Stimulated activated naive CD8-positive, alpha-beta T cell treated with anti-CD3 and anti-CD28 coated beads, Interleukin-15, amount 100 ng/mL, for 72 hours (primary cell): ENCODE measurements at regions not wholly inside any gene's neighbourhood (a gene's known extent, or its start where the extent isn't known, plus 50 kb on each side); places are given as distances from the start of the nearest gene placed in this dataset.
"Not testable (repeated sequence)": the region's sequence is repeated elsewhere in the genome, so short reads cannot be mapped to it uniquely, and the experiment has no call there.

ENCODE experiments used
- ATAC-seq: fragments of 150-1000 bp; cut with Tn5 transposase; 2 replicates; pipeline ENCODE4 v1.10.0; 2021; ENCODE audit warnings: mild to moderate bottlenecking, moderate library complexity
- DNase-seq, 2 donors: peaks; one replicate each; pipeline ENCODE4 v3.0.0; 2021 to 2022
- H3K27ac Mint-ChIP-seq, 2 donors: one replicate each; pipeline ENCODE4 v1.8.0; 2022; ENCODE audit warnings: mild to moderate bottlenecking in 2 of 2, mixed read lengths in 2 of 2, moderate library complexity in 2 of 2
- H3K27me3 Mint-ChIP-seq: one replicate; pipeline ENCODE4 v1.8.0; 2022; ENCODE audit warnings: mixed read lengths
- H3K4me1 Mint-ChIP-seq: one replicate; pipeline ENCODE4 v1.8.0; 2022; ENCODE audit warnings: mild to moderate bottlenecking, mixed read lengths
- H3K4me3 Mint-ChIP-seq, 2 donors: one replicate each; pipeline ENCODE4 v1.8.0; 2022; ENCODE audit warnings: mild to moderate bottlenecking in 2 of 2, mixed read lengths in 2 of 2, moderate library complexity in 1 of 2
- H3K9me3 Mint-ChIP-seq, 2 donors: one replicate each; pipeline ENCODE4 v1.8.0; 2022; ENCODE audit warnings: mixed read lengths in 2 of 2

DNA sequence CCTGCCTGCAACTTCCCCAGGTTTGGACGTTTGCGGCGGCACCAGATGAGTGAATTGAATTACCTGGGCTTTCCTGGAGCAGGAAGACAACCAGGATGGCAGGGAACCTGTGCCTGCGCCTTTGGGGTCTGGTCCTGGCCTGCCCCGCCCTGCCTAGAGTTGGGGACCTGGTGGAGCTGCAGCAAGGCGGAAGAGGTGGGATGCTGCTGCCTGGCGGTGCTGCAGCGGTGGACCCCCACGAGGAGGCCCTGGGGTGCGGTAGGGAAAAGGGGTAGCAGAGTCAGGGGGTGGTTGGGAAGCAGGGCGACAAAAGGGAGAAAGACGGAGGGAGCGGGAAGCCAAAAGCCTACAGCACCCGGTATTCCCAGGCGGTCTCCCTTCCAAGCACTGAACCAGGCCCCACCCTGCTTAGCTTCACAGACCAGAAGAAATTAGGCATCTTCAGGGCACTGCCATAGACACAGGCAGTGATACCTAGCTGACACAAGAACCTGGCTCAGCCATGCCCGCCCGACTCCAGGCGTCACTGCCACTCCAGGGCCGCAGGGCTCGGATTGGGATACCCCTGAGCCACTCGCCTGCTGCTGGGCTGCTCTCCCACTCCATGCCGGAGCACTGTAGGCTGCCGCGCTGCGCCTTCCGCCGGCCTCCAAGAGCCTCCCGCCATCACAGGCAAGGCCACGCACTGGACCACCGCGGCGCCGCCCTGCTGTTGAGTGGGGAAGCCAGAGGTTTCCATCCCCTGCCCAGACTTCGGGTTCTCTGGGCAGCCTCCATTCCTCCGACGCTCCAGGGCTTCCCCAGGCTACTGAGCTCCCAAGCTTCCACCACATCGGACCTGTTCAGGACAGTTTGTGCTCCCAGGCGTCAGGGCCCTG lies 155.2 kb upstream of the ALG10B start:
- no peaks in the 10 kb centered on the region for H3K27me3 Mint-ChIP-seq
- H3K4me3 Mint-ChIP-seq = no peak overlapping the region
- ATAC-seq = peak; percentile 13
- no peak for DNase-seq
- peaks cover 8 to 16% of the 10 kb centered on the region in 2 donors for H3K9me3 Mint-ChIP-seq
- H3K27ac Mint-ChIP-seq = no peak overlapping the region
- no peaks in the 10 kb centered on the region for H3K4me1 Mint-ChIP-seq

DNA sequence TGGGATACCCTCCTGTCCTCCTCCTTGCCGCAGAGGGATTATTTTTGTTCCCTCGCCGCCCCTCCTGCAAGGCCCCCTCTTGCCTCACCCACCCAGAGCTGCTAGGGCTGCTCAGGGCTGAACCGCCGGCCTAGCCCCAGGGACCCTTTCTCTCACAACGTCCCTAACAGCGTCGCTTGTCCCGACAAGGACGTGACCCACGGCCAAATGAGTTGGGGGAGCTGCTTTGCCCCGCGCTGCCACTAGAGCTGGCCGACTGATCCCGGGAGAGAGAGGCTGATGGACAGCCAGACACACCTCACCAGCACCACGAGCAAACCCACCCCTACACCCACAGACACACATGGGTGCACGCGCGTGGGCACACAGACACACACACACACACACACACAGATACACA lies 154.6 kb upstream of the ALG10B start:
- no peak overlapping the region for H3K27ac Mint-ChIP-seq
- no peaks in the 10 kb centered on the region for H3K4me1 Mint-ChIP-seq
- H3K4me3 Mint-ChIP-seq = no peak overlapping the region
- no peaks in the 10 kb centered on the region for H3K27me3 Mint-ChIP-seq
- ATAC-seq (peak; percentile 9), DNase-seq (no peak)
- H3K9me3 Mint-ChIP-seq = peaks cover 8 to 16% of the 10 kb centered on the region in 2 donors

DNA sequence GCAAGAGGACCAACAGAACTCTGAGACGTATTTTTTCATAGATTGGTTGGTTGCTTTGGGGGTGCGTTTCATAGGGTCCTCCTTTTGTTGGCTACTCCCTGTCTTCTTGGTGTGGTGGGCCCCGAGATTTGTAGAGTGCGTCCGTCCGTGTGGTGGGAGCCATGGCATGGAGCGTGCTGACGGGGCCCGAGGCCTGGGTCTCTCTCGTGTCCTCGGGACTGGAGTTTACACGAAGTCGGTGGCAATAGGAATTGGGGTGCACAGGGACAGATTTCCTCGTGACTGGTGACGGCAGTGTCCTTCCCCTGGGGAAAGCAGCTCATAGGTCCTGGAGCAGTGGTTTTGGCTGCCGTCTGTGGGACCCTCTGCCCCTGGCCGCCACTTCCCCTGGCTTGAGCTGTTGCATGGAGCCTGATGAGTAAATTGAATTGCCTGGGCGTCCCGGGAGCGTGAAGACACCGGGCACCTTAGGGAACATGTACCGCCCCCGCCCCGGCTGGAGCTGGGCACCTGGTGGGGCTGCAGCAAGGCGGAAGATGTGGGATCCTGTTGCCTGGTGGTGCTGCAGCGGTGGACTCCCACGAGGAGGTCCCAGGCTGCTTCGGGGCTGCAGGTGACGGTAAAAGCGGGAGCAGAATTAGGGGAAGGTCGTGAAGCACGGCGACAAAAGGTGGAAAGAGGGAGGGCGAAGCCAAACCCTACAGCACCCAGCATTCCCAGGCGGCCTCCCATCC lies 153.7 kb upstream of the ALG10B start:
- Mint-ChIP-seq H3K27me3 (no peaks in the 10 kb centered on the region), H3K27ac (no peak overlapping the region), H3K4me1 (no peaks in the 10 kb centered on the region), H3K9me3 (peaks cover 8 to 16% of the 10 kb centered on the region in 2 donors), H3K4me3 (no peak overlapping the region)
- ATAC-seq = no peak
- no peak for DNase-seq

DNA sequence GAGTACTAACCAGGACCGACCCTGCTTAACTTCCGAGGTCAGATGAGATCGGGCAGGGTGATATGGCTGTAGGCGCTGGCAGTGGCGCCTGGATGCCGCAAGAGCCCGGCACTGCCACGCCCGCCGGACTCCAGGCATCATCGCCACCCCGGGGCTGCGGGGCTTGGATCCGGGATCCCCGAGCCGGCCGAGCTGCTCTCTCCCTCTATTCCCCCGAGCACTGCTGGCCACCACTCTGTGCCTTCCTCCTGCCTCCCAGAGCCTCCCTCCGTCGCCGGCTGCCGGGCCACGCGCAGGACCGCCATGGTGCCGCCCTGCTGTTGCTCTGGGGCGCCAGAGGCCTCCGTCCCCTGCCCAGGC lies 153.2 kb upstream of the ALG10B start:
- Mint-ChIP-seq H3K4me3 (no peak overlapping the region), H3K9me3 (peaks cover 8 to 16% of the 10 kb centered on the region in 2 donors), H3K4me1 (no peaks in the 10 kb centered on the region), H3K27me3 (no peaks in the 10 kb centered on the region), H3K27ac (no peak overlapping the region)
- ATAC-seq (no peak), DNase-seq (no peak)

DNA sequence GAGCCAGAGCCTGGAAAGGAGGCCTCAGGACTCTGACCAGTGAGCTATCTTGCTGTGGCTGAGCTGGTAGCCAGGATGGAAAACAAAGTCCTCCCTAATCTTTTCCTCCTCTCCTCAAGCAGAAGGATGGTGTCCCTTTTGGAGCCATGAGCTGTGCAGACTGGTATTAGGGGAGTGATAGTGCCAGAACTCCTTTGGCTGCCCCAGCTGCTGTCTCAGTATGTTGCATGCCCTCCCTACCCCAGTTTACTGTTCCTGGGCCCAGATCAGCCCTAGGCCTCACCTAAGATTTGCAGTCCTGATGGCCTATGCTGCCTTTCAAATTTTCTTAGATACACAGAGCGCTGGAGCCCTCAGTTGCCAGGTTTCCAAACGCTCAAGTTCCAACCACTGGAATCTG lies 150.3 kb upstream of the ALG10B start:
- ATAC-seq (no peak), DNase-seq (no peak)
- Mint-ChIP-seq H3K4me1 (no peaks in the 10 kb centered on the region), H3K27ac (no peak overlapping the region), H3K9me3 (peaks cover 8 to 16% of the 10 kb centered on the region in 2 donors), H3K4me3 (no peak overlapping the region), H3K27me3 (no peaks in the 10 kb centered on the region)

DNA sequence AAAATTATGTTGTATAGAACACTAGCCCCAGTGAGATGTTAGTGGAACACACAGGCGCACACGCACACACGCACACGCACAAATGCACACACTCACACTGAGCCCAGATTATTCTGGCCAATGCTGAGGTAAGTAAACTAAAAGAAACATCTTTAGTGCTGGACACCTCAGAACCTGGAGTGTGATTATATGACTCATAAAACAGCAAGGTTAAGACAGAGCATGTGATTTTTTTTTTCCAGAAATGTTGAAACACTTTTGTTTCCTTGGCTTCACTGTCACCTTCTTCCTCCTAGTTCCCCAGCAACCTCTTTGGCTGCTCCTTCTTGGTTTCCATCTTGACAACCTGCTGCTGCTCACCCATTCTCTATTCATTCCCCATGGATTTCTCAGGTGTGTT lies 141.0 kb upstream of the ALG10B start:
- H3K27ac Mint-ChIP-seq = no peak overlapping the region
- ATAC-seq (no peak), DNase-seq (no peak)
- peaks cover 0 to 5% of the 10 kb centered on the region in 2 donors for H3K9me3 Mint-ChIP-seq
- no peak overlapping the region for H3K4me3 Mint-ChIP-seq
- peaks cover 8% of the 10 kb centered on the region for H3K27me3 Mint-ChIP-seq
- H3K4me1 Mint-ChIP-seq = no peaks in the 10 kb centered on the region

DNA sequence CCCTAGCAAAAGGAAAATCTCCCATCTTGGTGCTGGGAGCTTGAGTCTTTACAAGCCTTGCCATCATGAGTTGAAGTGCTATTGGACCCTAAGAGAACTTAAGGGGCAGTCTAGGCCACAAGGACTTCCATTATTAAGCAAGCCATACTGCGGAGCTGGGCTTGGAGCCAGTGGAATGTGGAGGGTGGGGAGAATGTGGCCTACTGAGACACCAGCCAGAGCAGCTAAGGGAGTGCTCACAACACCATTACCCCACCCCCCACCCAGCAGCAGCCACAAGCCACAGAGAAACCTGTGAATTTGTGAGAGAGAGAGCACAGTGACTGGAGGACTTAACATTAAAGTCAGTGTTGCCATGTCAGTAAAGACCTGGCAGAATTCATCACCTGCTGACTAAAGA lies 133.0 kb upstream of the ALG10B start:
- not testable (repeated sequence) for H3K4me3 Mint-ChIP-seq, H3K27ac Mint-ChIP-seq, H3K4me1 Mint-ChIP-seq, DNase-seq, ATAC-seq, H3K27me3 Mint-ChIP-seq
- H3K9me3 Mint-ChIP-seq = peaks cover 15 to 19% of the 10 kb centered on the region in 2 donors

DNA sequence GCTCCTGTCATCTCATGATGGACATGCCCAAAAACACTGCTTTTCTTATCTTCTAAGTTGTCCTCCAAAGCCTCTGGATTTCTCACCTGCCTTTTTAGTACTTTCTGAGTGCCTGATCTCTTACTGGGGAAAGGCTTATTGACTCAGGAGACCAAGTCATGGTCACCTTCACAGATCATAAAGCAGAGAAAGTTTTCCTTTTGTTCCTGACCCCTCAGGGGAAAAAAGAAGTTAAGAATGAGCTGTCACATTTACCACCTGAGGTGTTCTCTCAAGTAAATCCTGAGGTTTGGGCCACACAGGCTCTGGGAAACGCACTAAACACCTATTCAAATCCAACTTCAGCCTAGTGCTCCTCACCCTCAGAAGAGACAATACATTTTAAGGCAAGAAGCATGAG lies 119.3 kb upstream of the ALG10B start:
- not testable (repeated sequence) for H3K27ac Mint-ChIP-seq, ATAC-seq, H3K4me1 Mint-ChIP-seq, H3K4me3 Mint-ChIP-seq, H3K9me3 Mint-ChIP-seq, DNase-seq, H3K27me3 Mint-ChIP-seq

DNA sequence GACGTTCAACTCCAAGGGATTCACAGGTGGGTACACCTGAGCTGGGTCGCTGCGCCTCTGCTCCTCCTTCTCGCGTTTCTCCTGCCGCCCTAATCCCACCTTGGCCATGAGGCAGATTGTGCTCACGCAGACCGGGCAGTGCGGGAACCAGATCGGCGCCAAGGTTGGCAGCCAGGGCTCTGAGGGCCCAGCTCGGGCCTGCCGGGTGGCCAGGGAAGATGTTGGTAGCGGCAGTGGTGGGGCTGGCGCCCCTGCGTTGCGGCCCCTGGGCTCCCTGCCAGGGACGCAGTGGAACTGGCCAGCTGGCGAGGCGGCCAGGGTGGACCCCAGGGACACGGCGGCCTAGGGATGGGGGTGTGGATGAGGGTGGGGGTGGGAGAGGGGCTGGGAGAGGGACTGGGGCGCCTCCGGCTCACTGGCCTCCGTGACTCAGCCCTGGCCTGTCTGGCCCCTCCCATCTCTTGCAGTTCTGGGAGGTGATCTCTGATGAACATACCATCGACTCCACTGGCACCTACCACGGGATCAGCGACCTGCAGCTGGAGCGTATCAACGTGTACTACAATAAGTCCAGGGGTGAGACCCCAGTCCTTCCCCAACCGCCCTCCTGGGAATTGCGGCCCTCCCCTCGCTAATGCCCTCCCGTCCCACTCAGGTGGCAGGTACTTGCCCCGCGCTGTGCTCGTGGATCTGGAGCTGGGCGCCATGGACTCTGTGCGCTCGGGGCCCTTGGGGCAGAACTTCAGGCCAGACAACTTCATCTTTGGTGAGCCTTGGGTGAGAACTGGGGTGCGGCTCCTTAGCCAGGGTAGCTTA lies 114.9 kb upstream of the ALG10B start:
- ATAC-seq (peak; percentile 60), DNase-seq (no peak)
- no peak overlapping the region for H3K27ac Mint-ChIP-seq
- no peaks in the 10 kb centered on the region for H3K9me3 Mint-ChIP-seq
- no peak overlapping the region for H3K4me3 Mint-ChIP-seq
- H3K4me1 Mint-ChIP-seq = no peaks in the 10 kb centered on the region
- no peaks in the 10 kb centered on the region for H3K27me3 Mint-ChIP-seq

DNA sequence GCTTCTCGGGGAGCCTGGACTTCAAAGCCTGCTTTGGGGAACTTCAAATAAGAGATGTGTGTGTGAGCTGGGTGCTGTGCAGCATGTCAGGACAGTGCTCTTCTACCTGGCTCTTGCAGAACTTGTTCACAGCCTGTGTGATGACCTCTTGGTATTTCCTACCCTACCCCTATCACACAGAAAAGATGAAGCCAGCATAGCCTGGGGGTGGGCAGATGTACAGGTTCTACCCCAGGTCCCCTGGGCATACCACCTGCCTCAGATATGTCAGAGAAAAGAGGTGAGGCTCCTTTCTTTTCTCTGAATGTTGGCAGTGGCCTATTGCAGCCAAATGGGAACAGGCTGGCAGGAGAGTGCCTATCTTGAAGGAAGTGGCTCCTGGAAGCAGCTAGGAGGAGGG lies 111.7 kb upstream of the ALG10B start:
- Mint-ChIP-seq H3K27me3 (no peaks in the 10 kb centered on the region), H3K27ac (no peak overlapping the region)
- DNase-seq = no peak

DNA sequence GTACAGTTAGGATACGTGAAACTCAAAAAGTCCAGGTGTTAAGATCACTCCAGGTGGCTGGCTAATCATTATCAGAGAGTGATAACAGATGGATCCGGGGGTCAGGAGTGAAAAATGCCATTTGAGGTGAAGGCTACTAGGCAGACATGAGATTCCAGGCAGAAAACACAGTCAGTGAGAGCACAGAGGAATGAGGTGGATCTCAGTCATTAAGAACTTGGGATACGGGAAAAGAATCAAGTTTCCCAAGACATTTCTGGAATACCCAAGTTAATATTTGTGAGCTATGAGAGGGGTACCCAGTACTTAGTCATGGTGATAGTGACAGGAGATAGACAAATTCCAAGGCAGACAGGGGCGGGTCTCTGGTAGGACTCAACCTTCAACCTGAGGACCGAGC lies 94.6 kb upstream of the ALG10B start:
- Mint-ChIP-seq H3K4me1 (no peaks in the 10 kb centered on the region), H3K4me3 (no peak overlapping the region), H3K9me3 (no peaks in the 10 kb centered on the region), H3K27ac (no peak overlapping the region), H3K27me3 (no peaks in the 10 kb centered on the region)
- DNase-seq (no peak), ATAC-seq (no peak)

More for the DNA sequence above, 111.7 kb upstream of the ALG10B start:
- H3K4me3 Mint-ChIP-seq = no peak overlapping the region
- no peaks in the 10 kb centered on the region for H3K4me1 Mint-ChIP-seq
- peaks cover 7 to 8% of the 10 kb centered on the region in 2 donors for H3K9me3 Mint-ChIP-seq
- peak; percentile 26 for ATAC-seq

DNA sequence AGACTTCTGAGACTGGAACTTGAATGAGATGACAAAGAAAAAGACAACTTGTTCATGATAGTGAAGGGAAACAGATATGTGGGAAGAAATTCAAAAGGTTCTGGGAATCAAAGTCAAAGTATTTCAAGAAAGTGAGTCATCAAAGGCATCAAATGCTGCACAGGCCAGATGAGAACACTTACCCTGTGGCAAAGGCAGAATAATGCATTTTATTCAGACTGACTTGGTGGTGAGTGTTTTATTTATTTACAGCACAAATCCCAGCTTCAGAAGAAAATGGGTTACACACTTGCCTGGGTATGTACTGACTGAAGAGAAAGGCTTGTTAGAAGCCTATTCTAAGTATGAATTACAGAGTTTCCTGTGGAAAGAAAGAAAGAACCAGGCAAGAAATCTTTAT lies 78.2 kb upstream of the ALG10B start:
- ATAC-seq, DNase-seq, H3K27me3 Mint-ChIP-seq, H3K4me1 Mint-ChIP-seq, H3K27ac Mint-ChIP-seq, H3K4me3 Mint-ChIP-seq: not testable (repeated sequence)
- peaks cover 11 to 13% of the 10 kb centered on the region in 2 donors for H3K9me3 Mint-ChIP-seq

DNA sequence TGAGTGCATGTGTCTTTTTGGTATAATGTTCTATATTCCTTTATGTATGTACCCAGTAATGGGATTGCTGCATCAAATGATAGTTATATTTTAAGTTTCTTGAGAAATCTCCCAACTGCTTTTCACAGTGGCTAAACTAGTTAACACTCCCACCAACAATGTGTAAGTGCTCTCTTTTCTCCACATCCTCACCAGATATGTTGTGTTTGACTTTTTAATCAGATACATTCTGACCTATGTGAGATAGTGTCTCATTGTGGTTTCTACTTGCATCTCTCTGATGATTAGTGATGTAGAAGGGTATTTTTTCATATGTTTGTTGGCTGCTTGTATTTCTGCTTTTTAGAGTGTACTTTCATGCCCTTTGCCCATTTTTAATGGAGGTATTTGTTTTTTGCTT lies 62.8 kb upstream of the ALG10B start:
- peaks cover 9 to 11% of the 10 kb centered on the region in 2 donors for H3K9me3 Mint-ChIP-seq
- ATAC-seq = no peak
- H3K27ac Mint-ChIP-seq = no peak overlapping the region
- DNase-seq = no peak
- H3K4me1 Mint-ChIP-seq = no peaks in the 10 kb centered on the region
- no peak overlapping the region for H3K4me3 Mint-ChIP-seq
- no peaks in the 10 kb centered on the region for H3K27me3 Mint-ChIP-seq

DNA sequence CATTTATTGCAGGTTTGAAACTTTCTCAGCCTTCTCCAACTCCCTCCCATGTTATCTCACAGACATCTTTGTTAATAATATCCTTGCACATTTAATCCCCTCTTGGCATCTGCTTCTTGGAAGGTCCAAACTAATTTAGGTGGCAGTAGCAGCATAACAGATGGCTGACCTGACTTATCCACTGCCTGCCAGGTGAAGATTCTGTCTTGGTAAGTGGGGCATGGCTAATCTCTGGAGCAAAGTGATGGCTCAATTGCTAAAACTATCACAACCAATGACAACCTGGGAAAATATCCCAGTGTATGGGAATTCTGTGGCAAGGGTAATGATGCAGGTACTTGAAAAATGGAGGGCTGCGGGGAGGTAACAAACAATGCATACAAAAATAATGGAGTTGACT lies 58.2 kb upstream of the ALG10B start:
- Mint-ChIP-seq H3K4me1 (no peaks in the 10 kb centered on the region), H3K4me3 (no peak overlapping the region), H3K9me3 (peaks cover 11 to 15% of the 10 kb centered on the region in 2 donors), H3K27me3 (no peaks in the 10 kb centered on the region), H3K27ac (no peak overlapping the region)
- DNase-seq (no peak), ATAC-seq (no peak)
